ENCODE measurements at regions not wholly inside any gene's neighbourhood (a gene's known extent, or its start where the extent isn't known, plus 50 kb on each side); places are given as distances from the start of the nearest gene placed in this dataset.
A peak's percentile ranks its signal among the peaks of the same experiment; 100 is the strongest.
"Not testable (repeated sequence)": the region's sequence is repeated elsewhere in the genome, so short reads cannot be mapped to it uniquely, and the experiment has no call there.

- no peaks in the 10 kb centered on the region for H3K36me3 Mint-ChIP-seq
- ATAC-seq (replicated peaks) (no peak), DNase-seq (no peak)
- peaks cover 0 to 9% of the 10 kb centered on the region in 2 donors for H3K4me1 Mint-ChIP-seq
- no peaks in the 10 kb centered on the region for H3K9me3 Mint-ChIP-seq
- no peak overlapping the region for H3K27ac Mint-ChIP-seq
- no peak overlapping the region for H3K4me3 Mint-ChIP-seq
- H3K27me3 Mint-ChIP-seq = peaks cover 0 to 4% of the 10 kb centered on the region in 2 donors
These were observed 55.4 kb downstream of the CTSL start for GRCh38 chr9:87781331-87781730.

- no peak for DNase-seq
- Mint-ChIP-seq H3K36me3 (no peaks in the 10 kb centered on the region), H3K27ac (no peak overlapping the region), H3K4me1 (peaks cover 0 to 9% of the 10 kb centered on the region in 2 donors), H3K27me3 (peaks cover 0 to 9% of the 10 kb centered on the region in 2 donors), H3K9me3 (no peaks in the 10 kb centered on the region), H3K4me3 (no peak overlapping the region)
- ATAC-seq (replicated peaks) = no peak
These were observed 57.3 kb downstream of the CTSL start for GRCh38 chr9:87783180-87783579.

GRCh38 chr9:87785315-87785970 lies 59.5 kb downstream of the CTSL start:
- H3K4me1 Mint-ChIP-seq; H3K9me3 Mint-ChIP-seq; H3K27ac Mint-ChIP-seq; H3K27me3 Mint-ChIP-seq; ATAC-seq (replicated peaks); H3K36me3 Mint-ChIP-seq; DNase-seq; H3K4me3 Mint-ChIP-seq: not testable (repeated sequence)

- no peaks in the 10 kb centered on the region for H3K9me3 Mint-ChIP-seq
- peaks cover 0 to 9% of the 10 kb centered on the region in 2 donors for H3K4me1 Mint-ChIP-seq
- H3K4me3 Mint-ChIP-seq = no peak overlapping the region
- ATAC-seq (replicated peaks) (no peak), DNase-seq (no peak)
- H3K36me3 Mint-ChIP-seq = no peaks in the 10 kb centered on the region
- H3K27me3 Mint-ChIP-seq = peaks cover 0 to 9% of the 10 kb centered on the region in 2 donors
- no peak overlapping the region for H3K27ac Mint-ChIP-seq
These were observed 60.5 kb downstream of the CTSL start for GRCh38 chr9:87786423-87786822.

- H3K4me3 Mint-ChIP-seq = no peak overlapping the region
- peaks cover 0 to 9% of the 10 kb centered on the region in 2 donors for H3K27me3 Mint-ChIP-seq
- H3K27ac Mint-ChIP-seq = no peak overlapping the region
- peaks cover 0 to 9% of the 10 kb centered on the region in 2 donors for H3K4me1 Mint-ChIP-seq
- no peak for DNase-seq
- H3K9me3 Mint-ChIP-seq = no peaks in the 10 kb centered on the region
- no peak for ATAC-seq (replicated peaks)
- no peaks in the 10 kb centered on the region for H3K36me3 Mint-ChIP-seq
These were observed 61.0 kb downstream of the CTSL start for GRCh38 chr9:87786876-87787275.

GRCh38 chr9:87787735-87788134 lies 61.8 kb downstream of the CTSL start:
- Mint-ChIP-seq H3K27ac (no peak overlapping the region), H3K4me3 (no peak overlapping the region), H3K27me3 (peaks cover 0 to 9% of the 10 kb centered on the region in 2 donors), H3K36me3 (no peaks in the 10 kb centered on the region), H3K4me1 (peaks cover 0 to 9% of the 10 kb centered on the region in 2 donors), H3K9me3 (no peaks in the 10 kb centered on the region)
- no peak for DNase-seq
- no peak for ATAC-seq (replicated peaks)

- Mint-ChIP-seq H3K4me3 (no peak overlapping the region), H3K9me3 (no peaks in the 10 kb centered on the region), H3K4me1 (no peaks in the 10 kb centered on the region), H3K27me3 (peaks cover 0 to 8% of the 10 kb centered on the region in 2 donors), H3K36me3 (no peaks in the 10 kb centered on the region), H3K27ac (no peak overlapping the region)
- DNase-seq (peak; percentile 11), ATAC-seq (replicated peaks) (peak; percentile 87 to 95)
These were observed 66.9 kb downstream of the CTSL start for GRCh38 chr9:87792831-87793288.

- Mint-ChIP-seq H3K36me3 (no peaks in the 10 kb centered on the region), H3K27me3 (peaks cover 0 to 7% of the 10 kb centered on the region in 2 donors), H3K9me3 (no peaks in the 10 kb centered on the region), H3K4me1 (no peaks in the 10 kb centered on the region), H3K4me3 (no peak overlapping the region), H3K27ac (no peak overlapping the region)
- DNase-seq (no peak), ATAC-seq (replicated peaks) (no peak)
These were observed 67.4 kb downstream of the CTSL start for GRCh38 chr9:87793292-87793691.

GRCh38 chr9:87795178-87795577 lies 69.3 kb downstream of the CTSL start:
- DNase-seq = no peak
- ATAC-seq (replicated peaks) = no peak
- Mint-ChIP-seq H3K27ac (no peak overlapping the region), H3K36me3 (no peaks in the 10 kb centered on the region), H3K9me3 (no peaks in the 10 kb centered on the region), H3K4me1 (no peaks in the 10 kb centered on the region), H3K4me3 (no peak overlapping the region), H3K27me3 (peaks cover 0 to 16% of the 10 kb centered on the region in 2 donors)

GRCh38 chr9:87796196-87796595 lies 70.3 kb downstream of the CTSL start:
- no peaks in the 10 kb centered on the region for H3K9me3 Mint-ChIP-seq
- no peaks in the 10 kb centered on the region for H3K4me1 Mint-ChIP-seq
- ATAC-seq (replicated peaks) (no peak), DNase-seq (no peak)
- no peak overlapping the region for H3K4me3 Mint-ChIP-seq
- H3K36me3 Mint-ChIP-seq = no peaks in the 10 kb centered on the region
- peaks cover 0 to 18% of the 10 kb centered on the region in 2 donors for H3K27me3 Mint-ChIP-seq
- no peak overlapping the region for H3K27ac Mint-ChIP-seq

GRCh38 chr9:87798261-87798833 lies 72.4 kb downstream of the CTSL start:
- no peak overlapping the region for H3K4me3 Mint-ChIP-seq
- no peaks in the 10 kb centered on the region for H3K4me1 Mint-ChIP-seq
- H3K27ac Mint-ChIP-seq = no peak overlapping the region
- H3K27me3 Mint-ChIP-seq = peaks cover 6 to 18% of the 10 kb centered on the region in 2 donors
- DNase-seq = no peak
- no peaks in the 10 kb centered on the region for H3K36me3 Mint-ChIP-seq
- H3K9me3 Mint-ChIP-seq = peaks cover 0 to under 1% of the 10 kb centered on the region in 2 donors
- no peak for ATAC-seq (replicated peaks)

- DNase-seq = no peak
- Mint-ChIP-seq H3K9me3 (peaks cover 0 to 4% of the 10 kb centered on the region in 2 donors), H3K4me1 (no peaks in the 10 kb centered on the region), H3K27me3 (peaks cover 10 to 11% of the 10 kb centered on the region in 2 donors), H3K27ac (no peak overlapping the region), H3K36me3 (no peaks in the 10 kb centered on the region), H3K4me3 (no peak overlapping the region)
- no peak for ATAC-seq (replicated peaks)
These were observed 73.6 kb downstream of the CTSL start for GRCh38 chr9:87799503-87799902.

- no peak overlapping the region for H3K4me3 Mint-ChIP-seq
- H3K4me1 Mint-ChIP-seq = no peaks in the 10 kb centered on the region
- peaks cover 0 to 4% of the 10 kb centered on the region in 2 donors for H3K9me3 Mint-ChIP-seq
- peaks cover 10 to 11% of the 10 kb centered on the region in 2 donors for H3K27me3 Mint-ChIP-seq
- no peaks in the 10 kb centered on the region for H3K36me3 Mint-ChIP-seq
- H3K27ac Mint-ChIP-seq = no peak overlapping the region
- DNase-seq (no peak), ATAC-seq (replicated peaks) (no peak)
These were observed 74.5 kb downstream of the CTSL start for GRCh38 chr9:87800456-87800855.

- Mint-ChIP-seq H3K4me1 (no peaks in the 10 kb centered on the region), H3K4me3 (no peak overlapping the region), H3K9me3 (peaks cover 0 to 4% of the 10 kb centered on the region in 2 donors), H3K36me3 (no peaks in the 10 kb centered on the region), H3K27ac (no peak overlapping the region), H3K27me3 (peaks cover 10 to 11% of the 10 kb centered on the region in 2 donors)
- no peak for DNase-seq
- no peak for ATAC-seq (replicated peaks)
These were observed 75.1 kb downstream of the CTSL start for GRCh38 chr9:87801013-87801412.

- no peaks in the 10 kb centered on the region for H3K4me1 Mint-ChIP-seq
- peaks cover 16% of the 10 kb centered on the region in 2 donors for H3K27me3 Mint-ChIP-seq
- DNase-seq = no peak
These were observed 77.2 kb downstream of the CTSL start for GRCh38 chr9:87803166-87803565.

More at GRCh38 chr9:87803166-87803565, 77.2 kb downstream of the CTSL start:
- peaks cover 0 to 3% of the 10 kb centered on the region in 2 donors for H3K36me3 Mint-ChIP-seq
- H3K27ac Mint-ChIP-seq = no peak overlapping the region
- ATAC-seq (replicated peaks) = no peak
- H3K4me3 Mint-ChIP-seq = no peak overlapping the region
- peaks cover 0 to 9% of the 10 kb centered on the region in 2 donors for H3K9me3 Mint-ChIP-seq

Data from stimulated activated naive B cell treated with anti-CD40 and anti-IgM and Interleukin-4, amounts not matched to agents 10 μg/mL and 1 μg/mL and 100 μg/mL, for 72 hours (primary cell).